SK-N-SH (cell line): ENCODE measurements at regions not wholly inside any gene's neighbourhood (a gene's known extent, or its start where the extent isn't known, plus 50 kb on each side); places are given as distances from the start of the nearest gene placed in this dataset.

Source experiments
- CTCF ChIP-seq: fragments of 200-600 bp; sonication (generic); IDR thresholded peaks from 2 replicates; pipeline ENCODE4 v1.6.1; 2017; ENCODE audit warnings: antibody characterized with exemption, mild to moderate bottlenecking, moderate library complexity
- JUND ChIP-seq: IDR thresholded peaks from 2 replicates; pipeline ENCODE4 v1.4.0; 2012
- USF2 ChIP-seq: fragments of 150-350 bp; IDR thresholded peaks from 2 replicates; pipeline ENCODE4 v1.6.1; 2017; ENCODE audit warnings: antibody characterized with exemption, low read length, low read depth, borderline replicate concordance
- YY1 ChIP-seq: IDR thresholded peaks from 2 replicates; pipeline ENCODE4 v1.4.0; 2012; ENCODE audit warnings: low read depth, mild to moderate bottlenecking

- TF ChIP-seq YY1 (no peak), CTCF (no peak), JUND (no peak), USF2 (no peak)
These were observed 77.1 kb downstream of the SOD2 start for GRCh38 chr6:159615918-159616317.
